K562 (cell line): ENCODE measurements at regions not wholly inside any gene's neighbourhood (a gene's known extent, or its start where the extent isn't known, plus 50 kb on each side); places are given as distances from the start of the nearest gene placed in this dataset.

Source experiments
- ATAC-seq: fragments of 200-7000 bp; cut with Tn5 transposase; 3 replicates; pipeline ENCODE4 v1.9.1; 2020; ENCODE audit warnings: moderate library complexity
- BruUV-seq: library from RNA; stranded (reverse); fragments of 400-500 nt; replicated peaks from 2 replicates; lab custom pipeline; 2021; lab: Mats Ljungman, UMichigan
- CTCF ChIA-PET: fragments of 300-600 bp; formaldehyde crosslinking; extraction: SDS; loops from one replicate; lab custom pipeline; 2021; ENCODE audit warnings: low intra/inter-chr PET ratio; lab: Yijun Ruan, JAX
- POLR2A ChIA-PET: fragments of 300-600, 350-650 bp; sonication (Branson Sonifier 250); formaldehyde crosslinking; extraction: SDS; loops from one replicate; lab custom pipeline; 2021; ENCODE audit warnings: antibody characterized with exemption, inconsistent platforms; lab: Yijun Ruan, JAX
- DNase-seq, 4 experiments: peaks; one replicate each; pipeline versions ENCODE4 v3.0.0 to v3.0.0-alpha.2; 2011 to 2018; ENCODE audit warnings: low spot score in 3 of 4, mixed read lengths in 3 of 4; ENCODE audit errors: extremely low read depth in 1 of 4
- FAIRE-seq: peaks from 2 replicates; lab custom pipeline; 2011; peaks lifted over from hg19 to GRCh38; lab: Jason Lieb, UNC
- H2AFZ ChIP-seq: 2 replicates; pipeline ENCODE4 v1.6.0; 2011; ENCODE audit warnings: low read depth, low read length, control low read depth, inconsistent platforms
- H3K27ac ChIP-seq: fragments of 200-600 bp; 3 replicates; pipeline ENCODE4 v1.8.0; 2011; ENCODE audit warnings: low read depth, mild to moderate bottlenecking, control low read depth, inconsistent platforms, low read length, moderate library complexity, mixed read lengths; ENCODE audit errors: extremely low read depth
- H3K27me3 ChIP-seq, 2 experiments: fragments of 300-600 bp in 1 of 2; 2 replicates in 1 of 2; 3 replicates in 1 of 2; pipeline versions ENCODE4 v1.6.0 to v1.8.0; 2011; ENCODE audit warnings: inconsistent platforms in 2 of 2, low read length in 2 of 2, mild to moderate bottlenecking in 1 of 2, mixed read lengths in 1 of 2, moderate library complexity in 1 of 2; ENCODE audit not compliant: control insufficient read depth in 2 of 2, insufficient read depth in 2 of 2
- H3K36me3 ChIP-seq: fragments of 300-600 bp; 3 replicates; pipeline ENCODE4 v1.8.0; 2011; ENCODE audit warnings: mild to moderate bottlenecking, low read length, inconsistent platforms; ENCODE audit not compliant: control insufficient read depth, insufficient read depth
- H3K4me1 ChIP-seq, 2 experiments: fragments of 200-600 bp in 1 of 2; replicated peaks in 1 of 2; 2 replicates in 1 of 2; 3 replicates in 1 of 2; pipeline versions ENCODE4 v1.5.1 to v1.8.0; 2011; ENCODE audit warnings: inconsistent platforms in 2 of 2, low read length in 2 of 2, mild to moderate bottlenecking in 1 of 2, mixed read lengths in 1 of 2, moderate library complexity in 1 of 2; ENCODE audit not compliant: control insufficient read depth in 2 of 2, insufficient read depth in 2 of 2
- H3K4me2 ChIP-seq: 2 replicates; pipeline ENCODE4 v1.6.1; 2011; ENCODE audit warnings: low read length, control low read depth, inconsistent platforms, mixed read lengths; ENCODE audit not compliant: insufficient read depth
- H3K4me3 ChIP-seq: fragments of 200-600 bp; sonication (generic), shearing (Covaris generic); 2 replicates; pipeline ENCODE4 v1.5.1; 2016; ENCODE audit warnings: control low read depth, inconsistent platforms
- H3K79me2 ChIP-seq: fragments of 200-600 bp; 3 replicates; pipeline ENCODE4 v1.8.0; 2011; ENCODE audit warnings: low read length, inconsistent platforms; ENCODE audit not compliant: control insufficient read depth, insufficient read depth
- H3K9ac ChIP-seq, 2 experiments: 2 replicates each; pipeline versions ENCODE4 v1.6.0 to v1.6.1; 2011; ENCODE audit warnings: low read depth in 2 of 2, low read length in 2 of 2, control low read depth in 1 of 2, inconsistent platforms in 1 of 2, mild to moderate bottlenecking in 1 of 2, mixed read lengths in 1 of 2; ENCODE audit not compliant: insufficient read depth in 1 of 2
- H3K9me1 ChIP-seq: one replicate; pipeline ENCODE4 v1.6.0; 2011; ENCODE audit warnings: inconsistent platforms, mild to moderate bottlenecking, low read length, moderate library complexity; ENCODE audit not compliant: control insufficient read depth, insufficient read depth
- H3K9me3 ChIP-seq: replicated peaks from 2 replicates; pipeline ENCODE4 v1.5.1; 2011; ENCODE audit warnings: low read depth, low read length, inconsistent platforms; ENCODE audit not compliant: control insufficient read depth, insufficient read depth
- H4K20me1 ChIP-seq: replicated peaks from 2 replicates; pipeline ENCODE4 v1.6.1; 2011; ENCODE audit warnings: low read length, inconsistent platforms, mixed read lengths; ENCODE audit not compliant: control insufficient read depth, insufficient read depth
- ARHGAP35 ChIP-seq: fragments of 450-650 bp; IDR thresholded peaks from 2 replicates; pipeline ENCODE4 v1.6.1; 2018; ENCODE audit not compliant: partially characterized antibody
- BACH1 ChIP-seq: fragments of 200-800 bp; sonication (Bioruptor generic); IDR thresholded peaks from 2 replicates; pipeline ENCODE4 v1.6.1; 2016; ENCODE audit warnings: missing genetic modification characterization, missing compliant biosample characterization
- DMBX1 ChIP-seq: fragments of 250-450 bp; sonication (Bioruptor Pico); IDR thresholded peaks from 2 replicates; pipeline ENCODE4 v1.8.0; 2022; ENCODE audit warnings: inconsistent platforms, mild to moderate bottlenecking, moderate library complexity, borderline replicate concordance
- ETV6 ChIP-seq, 3 experiments: fragments of 150-350 bp in 1 of 3; sonication (generic) in 1 of 3; formaldehyde crosslinking in 1 of 3; IDR thresholded peaks; 2 replicates each; pipeline versions ENCODE4 v1.6.1 to v1.8.0; 2014 to 2022; ENCODE audit warnings: borderline replicate concordance in 2 of 3, low read depth in 2 of 3, antibody characterized with exemption in 1 of 3, low read length in 1 of 3, mild to moderate bottlenecking in 1 of 3, missing genetic modification reagents in 1 of 3
- KLF16 ChIP-seq: IDR thresholded peaks from 2 replicates; pipeline ENCODE4 v1.6.1; 2016; ENCODE audit warnings: antibody characterized with exemption
- MAFK ChIP-seq: IDR thresholded peaks from 2 replicates; pipeline ENCODE4 v1.6.1; 2011; ENCODE audit warnings: low read length, improper control_type of control experiment
- MAZ ChIP-seq, 2 experiments: fragments of 450-650 bp in 1 of 2; sonication (generic) in 1 of 2; formaldehyde crosslinking; IDR thresholded peaks in 1 of 2; conservative IDR thresholded peaks in 1 of 2; 2 replicates each; pipeline versions ENCODE4 v1.4.0 to v1.5.0; 2020; ENCODE audit warnings: mild to moderate bottlenecking in 1 of 2, missing genetic modification reagents in 1 of 2
- SMAD1 ChIP-seq: fragments of 150-350 bp; IDR thresholded peaks from 2 replicates; pipeline ENCODE4 v1.6.1; 2014; ENCODE audit warnings: low read length, low read depth; ENCODE audit not compliant: partially characterized antibody
- YBX1 ChIP-seq: fragments of 450-650 bp; IDR thresholded peaks from 2 replicates; pipeline ENCODE4 v1.7.1; 2016; ENCODE audit warnings: mild to moderate bottlenecking
- ZC3H8 ChIP-seq: fragments of 450-650 bp; IDR thresholded peaks from 2 replicates; pipeline ENCODE4 v1.6.1; 2017
- ZNF134 ChIP-seq: fragments of 250-450 bp; sonication (Bioruptor Pico); conservative IDR thresholded peaks from 2 replicates; pipeline ENCODE4 v1.4.0; 2020
- ZNF316 ChIP-seq: fragments of 450-650 bp; IDR thresholded peaks from 2 replicates; pipeline ENCODE4 v1.6.1; 2016
- ZNF384 ChIP-seq: IDR thresholded peaks from 2 replicates; pipeline ENCODE4 v1.6.1; 2012; ENCODE audit warnings: low read depth, low read length, improper control_type of control experiment
- ZSCAN32 ChIP-seq: fragments of 450-650 bp; formaldehyde crosslinking; IDR thresholded peaks from 2 replicates; pipeline ENCODE4 v1.4.0; 2020; ENCODE audit warnings: mild to moderate bottlenecking, moderate library complexity
- WGBS: fragments of 100-300 bp; shearing (Covaris generic); methylation state at CpG from one replicate; pipeline ENCODE4 v1.1.6; 2016; ENCODE audit warnings: low coverage, mixed read lengths; ENCODE audit not compliant: insufficient coverage; ENCODE audit errors: missing lambda C conversion rate; 5-methylcytosine and 5-hydroxymethylcytosine counted together
- in situ Hi-C: fragments of 300-500 bp; cut with MboI; formaldehyde crosslinking; loops from 4 replicates; pipeline ENCODE4 v1.15.0; 2018; ENCODE audit warnings: inconsistent platforms, mixed read lengths
- intact Hi-C: fragments of 100-400 bp; cut with micrococcal nuclease; formaldehyde crosslinking; loops from 2 replicates; pipeline ENCODE4 v1.14.2; 2022
- TF ChIP-seq, protein P1 (sequence below): sonication (generic); formaldehyde crosslinking; IDR thresholded peaks from 2 replicates; pipeline ENCODE4 v1.8.1; 2023; ENCODE audit warnings: mild to moderate bottlenecking, missing genetic modification reagents
- TF ChIP-seq, protein P2 (sequence below): fragments of 250-450 bp; sonication (Bioruptor Pico); IDR thresholded peaks from 2 replicates; pipeline ENCODE4 v1.8.0; 2022; ENCODE audit warnings: moderate library complexity, mild to moderate bottlenecking, inconsistent platforms
- TF ChIP-seq, protein P3 (sequence below), 2 experiments: fragments of 450-650 bp; conservative IDR thresholded peaks; 2 replicates each; pipeline ENCODE4 v1.6.1; 2017; ENCODE audit warnings: mild to moderate bottlenecking in 2 of 2, moderate library complexity in 2 of 2
- TF ChIP-seq, protein P4 (sequence below): fragments of 250-450 bp; sonication (Bioruptor Pico); IDR thresholded peaks from 2 replicates; pipeline ENCODE4 v1.8.0; 2021; ENCODE audit warnings: borderline replicate concordance, mild to moderate bottlenecking, moderate library complexity; ENCODE audit not compliant: poor library complexity, severe bottlenecking

DNA sequence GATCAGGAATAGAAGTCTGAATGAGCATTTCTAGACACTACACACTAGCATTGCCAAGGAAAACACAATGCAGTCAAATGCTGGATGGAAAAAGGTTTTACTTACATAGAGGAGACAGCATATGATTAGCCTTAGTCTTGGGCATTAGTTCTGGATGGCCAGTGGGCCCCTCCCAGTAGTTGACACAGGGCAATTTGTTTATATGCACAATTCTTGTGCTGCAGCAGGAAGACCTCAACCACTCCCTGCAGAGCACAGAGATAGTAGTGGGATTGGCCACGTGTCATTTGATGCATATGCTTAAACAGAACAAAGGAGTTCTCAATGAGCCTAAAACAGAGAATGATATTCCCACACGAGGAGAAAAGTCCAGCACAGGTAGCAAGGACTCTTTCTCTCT, 1496.2 kb upstream of the CDH6 start:
- ATAC-seq (no peak), FAIRE-seq (no peak), DNase-seq (no peak)
- intact Hi-C loops (no loop called here), in situ Hi-C loops (no loop called here)
- TF ChIP-seq SMAD1 (no peak), KLF16 (no peak), MAFK (no peak), ARHGAP35 (no peak), ETV6 (IDR thresholded peaks at IDR 0.05; ENCODE audit: borderline replicate concordance in 1 of 2, low read depth in 2 of 2, low read length in 1 of 2) (no peak), ETV6 (CRISPR knock-in tag; IDR thresholded peaks at IDR 0.05; ENCODE audit: borderline replicate concordance) (no peak), MAZ (CRISPR knock-in tag; conservative IDR thresholded peaks at IDR 0.05 in 1 of 2, IDR thresholded peaks at IDR 0.05 in 1 of 2) (no peak), YBX1 (no peak), ZNF134 (no peak), ZNF316 (no peak), DMBX1 (CRISPR knock-in tag) (no peak), ZC3H8 (no peak), ZNF384 (no peak), ZSCAN32 (CRISPR knock-in tag) (no peak), BACH1 (no peak)
- TF ChIP-seq, protein P1, sequence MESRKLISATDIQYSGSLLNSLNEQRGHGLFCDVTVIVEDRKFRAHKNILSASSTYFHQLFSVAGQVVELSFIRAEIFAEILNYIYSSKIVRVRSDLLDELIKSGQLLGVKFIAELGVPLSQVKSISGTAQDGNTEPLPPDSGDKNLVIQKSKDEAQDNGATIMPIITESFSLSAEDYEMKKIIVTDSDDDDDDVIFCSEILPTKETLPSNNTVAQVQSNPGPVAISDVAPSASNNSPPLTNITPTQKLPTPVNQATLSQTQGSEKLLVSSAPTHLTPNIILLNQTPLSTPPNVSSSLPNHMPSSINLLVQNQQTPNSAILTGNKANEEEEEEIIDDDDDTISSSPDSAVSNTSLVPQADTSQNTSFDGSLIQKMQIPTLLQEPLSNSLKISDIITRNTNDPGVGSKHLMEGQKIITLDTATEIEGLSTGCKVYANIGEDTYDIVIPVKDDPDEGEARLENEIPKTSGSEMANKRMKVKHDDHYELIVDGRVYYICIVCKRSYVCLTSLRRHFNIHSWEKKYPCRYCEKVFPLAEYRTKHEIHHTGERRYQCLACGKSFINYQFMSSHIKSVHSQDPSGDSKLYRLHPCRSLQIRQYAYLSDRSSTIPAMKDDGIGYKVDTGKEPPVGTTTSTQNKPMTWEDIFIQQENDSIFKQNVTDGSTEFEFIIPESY (CRISPR knock-in tag), result no peak
- TF ChIP-seq, protein P2, sequence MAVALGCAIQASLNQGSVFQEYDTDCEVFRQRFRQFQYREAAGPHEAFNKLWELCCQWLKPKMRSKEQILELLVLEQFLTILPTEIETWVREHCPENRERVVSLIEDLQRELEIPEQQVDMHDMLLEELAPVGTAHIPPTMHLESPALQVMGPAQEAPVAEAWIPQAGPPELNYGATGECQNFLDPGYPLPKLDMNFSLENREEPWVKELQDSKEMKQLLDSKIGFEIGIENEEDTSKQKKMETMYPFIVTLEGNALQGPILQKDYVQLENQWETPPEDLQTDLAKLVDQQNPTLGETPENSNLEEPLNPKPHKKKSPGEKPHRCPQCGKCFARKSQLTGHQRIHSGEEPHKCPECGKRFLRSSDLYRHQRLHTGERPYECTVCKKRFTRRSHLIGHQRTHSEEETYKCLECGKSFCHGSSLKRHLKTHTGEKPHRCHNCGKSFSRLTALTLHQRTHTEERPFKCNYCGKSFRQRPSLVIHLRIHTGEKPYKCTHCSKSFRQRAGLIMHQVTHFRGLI (CRISPR knock-in tag), result no peak
- TF ChIP-seq, protein P3, sequence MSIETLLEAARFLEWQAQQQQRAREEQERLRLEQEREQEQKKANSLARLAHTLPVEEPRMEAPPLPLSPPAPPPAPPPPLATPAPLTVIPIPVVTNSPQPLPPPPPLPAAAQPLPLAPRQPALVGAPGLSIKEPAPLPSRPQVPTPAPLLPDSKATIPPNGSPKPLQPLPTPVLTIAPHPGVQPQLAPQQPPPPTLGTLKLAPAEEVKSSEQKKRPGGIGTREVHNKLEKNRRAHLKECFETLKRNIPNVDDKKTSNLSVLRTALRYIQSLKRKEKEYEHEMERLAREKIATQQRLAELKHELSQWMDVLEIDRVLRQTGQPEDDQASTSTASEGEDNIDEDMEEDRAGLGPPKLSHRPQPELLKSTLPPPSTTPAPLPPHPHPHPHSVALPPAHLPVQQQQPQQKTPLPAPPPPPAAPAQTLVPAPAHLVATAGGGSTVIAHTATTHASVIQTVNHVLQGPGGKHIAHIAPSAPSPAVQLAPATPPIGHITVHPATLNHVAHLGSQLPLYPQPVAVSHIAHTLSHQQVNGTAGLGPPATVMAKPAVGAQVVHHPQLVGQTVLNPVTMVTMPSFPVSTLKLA (conservative IDR thresholded peaks at IDR 0.05), result no peak
- TF ChIP-seq, protein P4, sequence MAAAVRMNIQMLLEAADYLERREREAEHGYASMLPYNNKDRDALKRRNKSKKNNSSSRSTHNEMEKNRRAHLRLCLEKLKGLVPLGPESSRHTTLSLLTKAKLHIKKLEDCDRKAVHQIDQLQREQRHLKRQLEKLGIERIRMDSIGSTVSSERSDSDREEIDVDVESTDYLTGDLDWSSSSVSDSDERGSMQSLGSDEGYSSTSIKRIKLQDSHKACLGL (CRISPR knock-in tag), result no peak
- no peak overlapping the region for H3K4me2 ChIP-seq
- 8% methylated on average over 2 of the region's 2 CpGs for WGBS
- H3K27ac ChIP-seq, result no peak overlapping the region
- H3K4me3 ChIP-seq, result no peak overlapping the region
- POLR2A ChIA-PET, result no interaction called here
- H3K36me3 ChIP-seq, result no peaks in the 10 kb centered on the region
- H3K9me1 ChIP-seq, result no peaks in the 10 kb centered on the region
- CTCF ChIA-PET, result no interaction called here
- no peak overlapping the region for H2AFZ ChIP-seq
- no peaks in the 10 kb centered on the region for H3K9me3 ChIP-seq
- H3K4me1 ChIP-seq, result no peaks in the 10 kb centered on the region
- no peaks in the 10 kb centered on the region for H3K27me3 ChIP-seq
- no peaks in the 10 kb centered on the region for H3K79me2 ChIP-seq
- no peak overlapping the region for H3K9ac ChIP-seq
- H4K20me1 ChIP-seq, result no peaks in the 10 kb centered on the region
- no TSS peak for BruUV-seq
